Natural killer cell (primary cell): ENCODE measurements at regions not wholly inside any gene's neighbourhood (a gene's known extent, or its start where the extent isn't known, plus 50 kb on each side); places are given as distances from the start of the nearest gene placed in this dataset.

ENCODE experiments used
- ATAC-seq, 3 donors: fragments of 150-1000 bp in 2 of 3; fragments of 200-7000 bp in 1 of 3; cut with Tn5 transposase; 1 replicate in 1 of 3; 2 replicates in 2 of 3; pipeline ENCODE4 v1.10.0; 2021; ENCODE audit warnings: mild to moderate bottlenecking in 2 of 3, moderate library complexity in 2 of 3
- DNase-seq, 2 donors: peaks; one replicate each; pipeline versions ENCODE4 v3.0.0 to v3.0.0-alpha.2; 2013 to 2021; ENCODE audit warnings: mixed read lengths in 1 of 2
- H3K27ac ChIP-seq: one replicate; pipeline ENCODE4 v1.5.1; 2013; ENCODE audit warnings: mild to moderate bottlenecking, low read length
- H3K27me3 ChIP-seq: one replicate; pipeline ENCODE4 v1.6.1; 2013; ENCODE audit warnings: low read length; ENCODE audit not compliant: control insufficient read depth, insufficient read depth
- H3K36me3 ChIP-seq: one replicate; pipeline ENCODE4 v1.6.1; 2013; ENCODE audit warnings: low read length; ENCODE audit not compliant: control insufficient read depth, insufficient read depth
- H3K4me1 ChIP-seq: one replicate; pipeline ENCODE4 v1.6.1; 2013; ENCODE audit warnings: low read length; ENCODE audit not compliant: control insufficient read depth, insufficient read depth
- H3K4me3 ChIP-seq: one replicate; pipeline ENCODE4 v1.5.1; 2013; ENCODE audit warnings: low read length
- H3K9me3 ChIP-seq: one replicate; pipeline ENCODE4 v1.6.1; 2013; ENCODE audit warnings: low read length; ENCODE audit not compliant: control insufficient read depth, insufficient read depth
- H3K27ac Mint-ChIP-seq, 2 donors: one replicate each; pipeline ENCODE4 v1.8.0; 2022; ENCODE audit warnings: mild to moderate bottlenecking in 2 of 2, mixed read lengths in 2 of 2, moderate library complexity in 1 of 2
- H3K27me3 Mint-ChIP-seq, 2 donors: one replicate each; pipeline ENCODE4 v1.8.0; 2022; ENCODE audit warnings: low read depth in 2 of 2, mixed read lengths in 2 of 2
- H3K36me3 Mint-ChIP-seq: one replicate; pipeline ENCODE4 v1.8.0; 2022; ENCODE audit warnings: mixed read lengths
- H3K4me1 Mint-ChIP-seq, 2 donors: one replicate each; pipeline ENCODE4 v1.8.0; 2022; ENCODE audit warnings: mixed read lengths in 2 of 2
- H3K4me3 Mint-ChIP-seq: one replicate; pipeline ENCODE4 v1.8.0; 2022; ENCODE audit warnings: mild to moderate bottlenecking, moderate library complexity, mixed read lengths
- H3K9me3 Mint-ChIP-seq, 2 donors: one replicate each; pipeline ENCODE4 v1.8.0; 2022; ENCODE audit warnings: mixed read lengths in 2 of 2
- WGBS: methylation state at CpG from one replicate; pipeline ENCODE4 v1.1.7; 2013; ENCODE audit warnings: missing lambda C conversion rate; ENCODE audit not compliant: insufficient coverage; 5-methylcytosine and 5-hydroxymethylcytosine counted together
- intact Hi-C: fragments of 100-400 bp; cut with micrococcal nuclease; formaldehyde crosslinking; loops from one replicate; pipeline ENCODE4 v1.14.2; 2022
- TF ChIP-seq, protein P1 (sequence below): fragments of 200-600 bp; IDR thresholded peaks from one replicate; pipeline ENCODE4 v1.8.0; 2022; ENCODE audit warnings: antibody characterized with exemption

DNA sequence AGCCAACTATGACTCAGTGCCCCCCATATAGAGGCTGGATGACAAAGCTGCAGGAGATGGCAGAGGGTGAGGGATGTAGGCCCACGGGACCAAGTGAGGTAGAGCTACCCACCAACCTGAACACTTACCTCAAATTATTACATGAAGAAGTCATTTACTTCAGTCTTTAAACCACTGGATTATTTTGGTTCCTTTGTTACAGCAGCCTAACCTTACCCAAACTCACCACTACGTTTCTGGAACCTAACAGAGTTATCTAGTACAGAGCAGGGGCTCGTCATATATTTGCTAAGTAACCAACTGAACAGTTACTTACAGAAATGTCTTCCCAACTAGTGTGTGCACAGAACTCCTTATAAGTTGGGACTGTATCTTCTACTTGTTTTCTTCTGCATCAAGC lies 85.2 kb upstream of the IGF1 start:
- TF ChIP-seq, protein P1, sequence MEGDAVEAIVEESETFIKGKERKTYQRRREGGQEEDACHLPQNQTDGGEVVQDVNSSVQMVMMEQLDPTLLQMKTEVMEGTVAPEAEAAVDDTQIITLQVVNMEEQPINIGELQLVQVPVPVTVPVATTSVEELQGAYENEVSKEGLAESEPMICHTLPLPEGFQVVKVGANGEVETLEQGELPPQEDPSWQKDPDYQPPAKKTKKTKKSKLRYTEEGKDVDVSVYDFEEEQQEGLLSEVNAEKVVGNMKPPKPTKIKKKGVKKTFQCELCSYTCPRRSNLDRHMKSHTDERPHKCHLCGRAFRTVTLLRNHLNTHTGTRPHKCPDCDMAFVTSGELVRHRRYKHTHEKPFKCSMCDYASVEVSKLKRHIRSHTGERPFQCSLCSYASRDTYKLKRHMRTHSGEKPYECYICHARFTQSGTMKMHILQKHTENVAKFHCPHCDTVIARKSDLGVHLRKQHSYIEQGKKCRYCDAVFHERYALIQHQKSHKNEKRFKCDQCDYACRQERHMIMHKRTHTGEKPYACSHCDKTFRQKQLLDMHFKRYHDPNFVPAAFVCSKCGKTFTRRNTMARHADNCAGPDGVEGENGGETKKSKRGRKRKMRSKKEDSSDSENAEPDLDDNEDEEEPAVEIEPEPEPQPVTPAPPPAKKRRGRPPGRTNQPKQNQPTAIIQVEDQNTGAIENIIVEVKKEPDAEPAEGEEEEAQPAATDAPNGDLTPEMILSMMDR: no peak
- Mint-ChIP-seq H3K27me3 (no peaks in the 10 kb centered on the region), H3K9me3 (peaks cover 0 to 2% of the 10 kb centered on the region in 2 donors), H3K4me3 (no peak overlapping the region), H3K4me1 (no peaks in the 10 kb centered on the region), H3K27ac (no peak overlapping the region), H3K36me3 (no peaks in the 10 kb centered on the region)
- 83% methylated on average over 3 of the region's 3 CpGs for WGBS
- Histone ChIP-seq H3K36me3 (no peaks in the 10 kb centered on the region), H3K4me1 (no peaks in the 10 kb centered on the region), H3K27ac (no peak overlapping the region), H3K4me3 (no peak overlapping the region), H3K9me3 (no peaks in the 10 kb centered on the region), H3K27me3 (no peaks in the 10 kb centered on the region)
- DNase-seq (no peak), ATAC-seq (no peak)
- intact Hi-C loops: no loop called here

DNA sequence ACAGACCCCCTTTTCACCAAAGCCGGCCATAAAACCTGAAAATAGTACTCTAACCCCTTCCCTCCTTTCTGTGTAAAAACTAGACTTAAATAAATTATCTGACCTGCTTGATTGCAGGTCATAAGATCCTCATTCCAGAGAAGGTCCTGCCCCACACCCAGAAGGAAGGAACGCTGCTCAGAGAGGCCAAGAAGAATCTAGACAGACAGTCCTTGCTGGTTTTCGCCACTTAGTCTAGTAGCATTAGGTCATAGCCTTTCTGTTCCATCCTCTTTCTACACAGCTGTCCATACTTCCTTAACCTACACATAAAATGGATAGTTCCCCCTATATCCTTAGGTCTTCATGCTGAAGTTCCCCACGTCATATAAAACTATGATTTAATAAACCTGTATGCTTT lies 83.7 kb upstream of the IGF1 start:
- Mint-ChIP-seq H3K4me3 (no peak overlapping the region), H3K9me3 (peaks cover 0 to 6% of the 10 kb centered on the region in 2 donors), H3K27ac (no peak overlapping the region), H3K27me3 (no peaks in the 10 kb centered on the region), H3K36me3 (no peaks in the 10 kb centered on the region), H3K4me1 (no peaks in the 10 kb centered on the region)
- no peak overlapping the region for H3K4me3 ChIP-seq
- no peaks in the 10 kb centered on the region for H3K9me3 ChIP-seq
- 87% methylated on average over 4 of the region's 4 CpGs for WGBS
- intact Hi-C loops: no loop called here
- ATAC-seq (no peak), DNase-seq (no peak)
- TF ChIP-seq, protein P1: no peak
- no peaks in the 10 kb centered on the region for H3K27me3 ChIP-seq
- H3K36me3 ChIP-seq: no peaks in the 10 kb centered on the region
- no peaks in the 10 kb centered on the region for H3K4me1 ChIP-seq
- H3K27ac ChIP-seq: no peak overlapping the region

DNA sequence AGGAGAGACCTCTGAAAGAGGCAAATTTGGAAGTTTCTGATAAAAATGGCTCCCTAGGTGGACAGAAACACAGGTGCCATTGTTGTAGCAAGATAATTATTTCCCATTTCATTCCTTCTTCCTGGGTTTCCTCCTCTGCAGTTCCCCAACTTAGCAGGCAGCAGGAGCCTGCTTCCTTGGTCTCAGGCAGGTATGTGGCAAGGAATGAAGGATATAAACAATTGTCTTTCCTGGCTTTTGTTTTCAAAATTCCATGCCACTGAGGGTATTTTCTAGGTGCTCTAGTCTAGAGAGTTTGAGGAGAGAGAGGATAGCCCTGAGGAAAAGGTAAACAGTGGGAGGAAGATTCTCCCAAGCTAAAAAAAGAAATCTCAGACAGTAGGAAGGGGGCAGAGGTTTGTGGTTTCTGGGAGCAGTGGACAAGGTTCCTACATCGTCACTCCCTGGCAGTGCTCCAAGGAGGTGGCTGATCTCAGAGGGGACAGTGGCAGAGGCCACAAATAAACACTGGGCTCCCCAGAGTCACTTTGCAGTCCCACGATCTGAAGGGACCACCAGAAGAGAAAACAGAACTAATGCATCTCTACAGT lies 82.6 kb upstream of the IGF1 start:
- H3K4me1 Mint-ChIP-seq: no peaks in the 10 kb centered on the region
- Histone ChIP-seq H3K27ac (no peak overlapping the region), H3K27me3 (no peaks in the 10 kb centered on the region), H3K36me3 (no peaks in the 10 kb centered on the region), H3K4me3 (no peak overlapping the region), H3K9me3 (no peaks in the 10 kb centered on the region), H3K4me1 (no peaks in the 10 kb centered on the region)
- no peaks in the 10 kb centered on the region for H3K27me3 Mint-ChIP-seq
- no peak overlapping the region for H3K4me3 Mint-ChIP-seq
- no peaks in the 10 kb centered on the region for H3K36me3 Mint-ChIP-seq
- WGBS: 32% methylated on average over 2 of the region's 2 CpGs
- H3K9me3 Mint-ChIP-seq: peaks cover 0 to 6% of the 10 kb centered on the region in 2 donors
- ATAC-seq (no peak), DNase-seq (no peak)
- TF ChIP-seq, protein P1: no peak
- H3K27ac Mint-ChIP-seq: no peak overlapping the region
- intact Hi-C loops: no loop called here

DNA sequence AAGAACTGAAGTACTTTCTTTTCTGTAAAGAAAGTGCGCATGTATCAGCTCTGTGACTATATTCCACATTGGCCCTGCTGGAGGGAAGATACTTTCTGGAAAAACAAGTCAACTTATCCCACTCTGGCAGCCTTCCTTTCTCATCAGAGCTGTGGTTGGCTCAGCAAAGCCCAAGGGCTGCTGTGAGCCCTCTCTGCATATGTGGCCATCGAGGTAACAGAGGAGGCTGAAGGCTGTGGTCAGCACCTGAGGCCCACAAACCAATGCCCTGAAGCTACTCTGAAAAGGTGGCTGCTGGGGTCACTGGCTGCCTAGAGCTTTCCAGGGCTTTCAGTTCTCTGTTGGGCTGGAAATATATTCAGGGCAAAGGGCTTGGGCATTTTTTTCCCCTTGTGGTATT lies 70.8 kb upstream of the IGF1 start:
- H3K27ac Mint-ChIP-seq: no peak overlapping the region

More for the DNA sequence above, 70.8 kb upstream of the IGF1 start:
- TF ChIP-seq, protein P1: no peak
- H3K4me1 ChIP-seq: no peaks in the 10 kb centered on the region
- Mint-ChIP-seq H3K4me1 (no peaks in the 10 kb centered on the region), H3K9me3 (peaks cover 0 to 2% of the 10 kb centered on the region in 2 donors), H3K4me3 (no peak overlapping the region), H3K27me3 (peaks cover 0 to under 1% of the 10 kb centered on the region in 2 donors), H3K36me3 (no peaks in the 10 kb centered on the region)
- DNase-seq (no peak), ATAC-seq (no peak)
- H3K36me3 ChIP-seq: no peaks in the 10 kb centered on the region
- no peak overlapping the region for H3K27ac ChIP-seq
- H3K27me3 ChIP-seq: no peaks in the 10 kb centered on the region
- no peak overlapping the region for H3K4me3 ChIP-seq
- intact Hi-C loops: no loop called here
- no peaks in the 10 kb centered on the region for H3K9me3 ChIP-seq
- 63% methylated on average over 2 of the region's 2 CpGs for WGBS
